ENCODE measurements at regions not wholly inside any gene's neighbourhood (a gene's known extent, or its start where the extent isn't known, plus 50 kb on each side); places are given as distances from the start of the nearest gene placed in this dataset.

GRCh38 chr10:53598914-53599313 is 826.3 kb upstream of the MBL2 start:
- TF ChIP-seq, protein P1, sequence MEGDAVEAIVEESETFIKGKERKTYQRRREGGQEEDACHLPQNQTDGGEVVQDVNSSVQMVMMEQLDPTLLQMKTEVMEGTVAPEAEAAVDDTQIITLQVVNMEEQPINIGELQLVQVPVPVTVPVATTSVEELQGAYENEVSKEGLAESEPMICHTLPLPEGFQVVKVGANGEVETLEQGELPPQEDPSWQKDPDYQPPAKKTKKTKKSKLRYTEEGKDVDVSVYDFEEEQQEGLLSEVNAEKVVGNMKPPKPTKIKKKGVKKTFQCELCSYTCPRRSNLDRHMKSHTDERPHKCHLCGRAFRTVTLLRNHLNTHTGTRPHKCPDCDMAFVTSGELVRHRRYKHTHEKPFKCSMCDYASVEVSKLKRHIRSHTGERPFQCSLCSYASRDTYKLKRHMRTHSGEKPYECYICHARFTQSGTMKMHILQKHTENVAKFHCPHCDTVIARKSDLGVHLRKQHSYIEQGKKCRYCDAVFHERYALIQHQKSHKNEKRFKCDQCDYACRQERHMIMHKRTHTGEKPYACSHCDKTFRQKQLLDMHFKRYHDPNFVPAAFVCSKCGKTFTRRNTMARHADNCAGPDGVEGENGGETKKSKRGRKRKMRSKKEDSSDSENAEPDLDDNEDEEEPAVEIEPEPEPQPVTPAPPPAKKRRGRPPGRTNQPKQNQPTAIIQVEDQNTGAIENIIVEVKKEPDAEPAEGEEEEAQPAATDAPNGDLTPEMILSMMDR (IDR thresholded peaks at IDR 0.05 in 4 of 5, conservative IDR thresholded peaks at IDR 0.05 in 1 of 5): no peak
- no peak for TF ChIP-seq POLR2A (IDR thresholded peaks at IDR 0.05)
